ENCODE measurements at regions not wholly inside any gene's neighbourhood (a gene's known extent, or its start where the extent isn't known, plus 50 kb on each side); places are given as distances from the start of the nearest gene placed in this dataset.

DNA sequence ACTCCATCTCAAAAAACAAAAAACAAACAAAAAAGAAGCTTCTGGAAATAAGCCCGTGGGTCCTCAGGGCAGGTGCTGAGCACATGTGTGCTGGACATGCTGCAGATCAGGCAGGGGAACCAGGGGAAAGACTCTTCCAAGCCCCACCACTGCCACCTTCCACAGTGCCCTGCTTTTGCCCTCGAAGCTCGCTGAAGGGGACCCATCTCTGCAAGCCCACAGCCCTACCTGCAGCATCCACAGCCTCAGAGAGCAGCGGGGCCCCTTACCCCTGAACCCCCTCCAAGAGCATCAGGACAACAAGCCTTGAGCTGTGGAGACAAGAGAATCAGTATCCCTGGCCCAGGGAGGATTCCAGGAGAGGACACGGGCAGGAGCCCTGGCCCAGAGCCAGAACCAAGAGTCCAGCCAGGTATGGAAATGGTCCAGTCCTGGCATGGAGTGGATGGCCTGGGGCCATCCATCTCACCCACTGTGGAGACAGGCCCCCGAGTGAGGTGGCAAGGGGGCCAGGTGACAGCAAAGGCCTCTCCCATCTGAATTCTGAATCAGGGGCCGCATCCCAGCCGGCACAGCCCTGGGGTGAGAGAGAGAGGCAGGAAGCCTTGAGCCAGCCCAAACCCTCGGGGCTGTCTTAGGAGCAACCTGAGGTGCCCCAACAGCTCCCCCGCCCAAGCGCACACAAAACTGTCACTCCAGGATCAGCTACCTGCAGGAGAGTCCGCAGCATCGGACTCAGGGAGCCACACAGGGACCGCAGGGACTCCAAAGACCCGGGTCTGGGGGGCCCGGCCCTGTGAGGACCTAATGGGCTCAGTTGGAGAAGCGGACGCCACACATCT, 51.8 kb upstream of the TPM4 start (continued):
- TF ChIP-seq AGO1 (IDR thresholded peaks at IDR 0.05; ENCODE audit: low read depth, low read length, poor library complexity, severe bottlenecking): no peak
- TF ChIP-seq DR1 (CRISPR knock-in tag; IDR thresholded peaks at IDR 0.05): no peak
- no peak for TF ChIP-seq ZNF44 (CRISPR knock-in tag; IDR thresholded peaks at IDR 0.05)
- TF ChIP-seq NBN (conservative IDR thresholded peaks at IDR 0.05): no peak

DNA sequence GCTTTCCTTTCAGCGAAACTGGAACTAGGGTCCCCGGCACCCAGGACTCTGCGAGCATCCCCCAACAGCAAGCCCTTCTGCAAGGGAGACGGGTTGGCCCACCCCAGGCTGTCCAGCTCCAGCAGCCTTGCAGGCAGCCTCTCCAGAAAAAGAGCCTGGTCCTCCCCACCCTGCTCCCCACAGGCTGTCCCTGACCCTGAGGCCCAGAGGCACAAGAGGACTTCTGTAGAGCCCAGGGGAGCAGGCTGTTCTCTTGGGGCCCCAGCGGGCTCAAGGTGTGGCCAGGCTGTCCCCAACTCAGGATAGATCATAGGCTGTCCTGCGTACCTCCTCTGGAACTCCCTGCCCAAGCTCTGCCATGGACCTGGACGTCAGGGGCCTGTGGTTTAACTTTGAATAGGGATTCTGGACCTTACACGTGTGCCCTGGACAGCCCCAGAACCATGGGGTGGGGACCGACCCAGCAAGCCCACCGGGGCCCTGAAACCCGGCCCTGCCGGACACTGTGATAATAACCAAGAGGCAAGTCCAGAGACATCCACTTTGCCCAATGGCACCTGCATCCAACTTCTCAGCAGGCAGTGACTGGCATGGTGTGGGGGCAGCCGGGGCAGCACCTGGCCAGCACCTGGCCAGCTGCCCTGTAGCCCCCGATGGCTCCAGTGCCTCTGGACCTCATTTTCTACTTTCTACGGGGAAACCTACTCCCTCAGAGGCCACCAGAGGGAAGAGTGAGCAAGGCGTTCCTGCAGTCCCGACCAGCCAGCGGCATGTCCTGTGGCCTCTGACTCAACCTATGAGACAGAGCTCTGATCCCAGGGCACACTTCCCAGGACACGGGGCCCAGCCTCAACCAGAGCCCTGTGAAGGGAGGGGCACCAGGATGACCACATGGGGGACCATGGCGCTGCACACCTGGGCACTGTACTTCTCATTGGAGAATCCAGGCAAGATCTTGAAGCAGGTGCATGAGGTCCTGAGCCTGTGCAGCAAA, 50.9 kb upstream of the TPM4 start:
- WGBS (ENCODE audit: low lambda C conversion rate): 3% methylated on average over 6 of the region's 20 CpGs
- no peaks in the 10 kb centered on the region for H4K20me1 ChIP-seq (ENCODE audit: insufficient read depth, low read length)
- no peak overlapping the region for H3K27ac ChIP-seq (ENCODE audit: extremely low read length, insufficient read depth, low read length)
- intact Hi-C loops (cut with micrococcal nuclease; ENCODE audit: unreplicated experiment): loop anchor here (1.0 kb wide), 1 partner anchor 157 kb away; no protein-coding TSS in a partner anchor
- no peak overlapping the region for H3K9ac ChIP-seq (ENCODE audit: insufficient read depth, low read depth, low read length)
- no peaks in the 10 kb centered on the region for H3K4me1 ChIP-seq (ENCODE audit: insufficient read depth, low read length)
- H3K79me2 ChIP-seq (ENCODE audit: insufficient read depth, low read length): no peaks in the 10 kb centered on the region
- no TSS peak for BruUV-seq (replicated peaks)
- DNase-seq (ENCODE audit: low spot score) (peak; percentile 61), ATAC-seq (peak; percentile 96), FAIRE-seq (peak; percentile 60)
- in situ Hi-C loops (cut with HindIII; ENCODE audit: extremely low pct_ligation_motif_present, low pct_unique_long_range_greater_than_20kb): loop anchor here (25.0 kb wide), 1 partner anchor 362 kb away; no protein-coding TSS in a partner anchor
- no peak overlapping the region for H3K4me2 ChIP-seq (ENCODE audit: low read depth, low read length)
- ChIA-PET POLR2A (interaction anchor here (2.1 kb wide), 1 partner anchor 160 kb away, joined by 10 read pairs; the partner anchor contains the start of gene FAM32A), CTCF (ENCODE audit: low intra/inter-chr PET ratio, low total read pairs) (interaction anchor here (1.2 to 1.9 kb wide), 3 partner anchors 17 to 396 kb away, joined by 4 to 11 read pairs (median 5); no protein-coding TSS in a partner anchor)
- H3K4me3 ChIP-seq (replicated peaks in 1 of 3; ENCODE audit: insufficient read depth in 1 of 3, low read depth in 2 of 3, low read length in 3 of 3): no peak overlapping the region
- no peaks in the 10 kb centered on the region for H3K36me3 ChIP-seq (replicated peaks in 1 of 2; ENCODE audit: control insufficient read depth in 1 of 2, insufficient read depth in 2 of 2, low read length in 2 of 2)
- no peaks in the 10 kb centered on the region for H3K9me3 ChIP-seq (ENCODE audit: low read length)
- H2AFZ ChIP-seq (ENCODE audit: low read length): no peak overlapping the region
- peaks cover 2 to 22% of the 10 kb centered on the region in 2 experiments; a peak in 4 of 5 replicates for H3K27me3 ChIP-seq (ENCODE audit: control insufficient read depth in 1 of 2, insufficient read depth in 2 of 2, low read length in 2 of 2)
- TF ChIP-seq ARHGAP35 (CRISPR knock-in tag; IDR thresholded peaks at IDR 0.05; ENCODE audit: borderline replicate concordance): no peak
- TF ChIP-seq XRCC5 (optimal IDR thresholded peaks at IDR 0.05; ENCODE audit: low read length): peak; percentile 22
- TF ChIP-seq RAD21 (CRISPR knock-in tag; IDR thresholded peaks at IDR 0.05): peak; percentile 75
- TF ChIP-seq GABPA (IDR thresholded peaks at IDR 0.05; ENCODE audit: low read depth, low read length): no peak
- TF ChIP-seq GABPA (CRISPR knock-in tag; IDR thresholded peaks at IDR 0.05; ENCODE audit: low read depth): peak; percentile 19; the same call in 1 of the 2 replicates
- TF ChIP-seq MXI1 (IDR thresholded peaks at IDR 0.05; ENCODE audit: borderline replicate concordance, low read depth, low read length): 0 out of 3 replicates have a peak, but pooled peaks have one; percentile 14
- 0 out of 2 replicates have a peak, but pooled peaks have one; percentile 29 for TF ChIP-seq MXD3 (CRISPR knock-in tag; IDR thresholded peaks at IDR 0.05)
- TF ChIP-seq FOSL2 (CRISPR knock-in tag; IDR thresholded peaks at IDR 0.05): peak; percentile 67
- TF ChIP-seq ZNF687 (CRISPR knock-in tag; IDR thresholded peaks at IDR 0.05): peak; percentile 32
- no peak for TF ChIP-seq HDAC6 (IDR thresholded peaks at IDR 0.05; ENCODE audit: low read depth, low read length)

All from HepG2 (cell line).